Nephron progenitor cell (in vitro differentiated cells): ENCODE measurements at regions not wholly inside any gene's neighbourhood (a gene's known extent, or its start where the extent isn't known, plus 50 kb on each side); places are given as distances from the start of the nearest gene placed in this dataset.

Source experiments
- DNase-seq: peaks from one replicate; pipeline ENCODE4 v3.0.0; 2021
- H3K27ac Mint-ChIP-seq: 2 replicates; pipeline ENCODE4 v1.8.0; 2021; ENCODE audit warnings: mild to moderate bottlenecking, moderate library complexity, mixed read lengths
- H3K27me3 Mint-ChIP-seq: 2 replicates; pipeline ENCODE4 v1.8.0; 2021; ENCODE audit warnings: mild to moderate bottlenecking, low read depth, mixed read lengths; ENCODE audit not compliant: poor library complexity
- H3K36me3 Mint-ChIP-seq: 2 replicates; pipeline ENCODE4 v1.8.0; 2021; ENCODE audit warnings: low read depth, mixed read lengths
- H3K4me1 Mint-ChIP-seq: 2 replicates; pipeline ENCODE4 v1.8.0; 2021; ENCODE audit warnings: mixed read lengths
- H3K4me3 Mint-ChIP-seq: 2 replicates; pipeline ENCODE4 v1.8.0; 2021; ENCODE audit warnings: mild to moderate bottlenecking, moderate library complexity, mixed read lengths
- H3K9me3 Mint-ChIP-seq: 2 replicates; pipeline ENCODE4 v1.8.0; 2021; ENCODE audit warnings: mild to moderate bottlenecking, moderate library complexity, mixed read lengths
- TF ChIP-seq, protein P1 (sequence below): fragments of 200-600 bp; sonication (generic); IDR thresholded peaks from 2 replicates; pipeline ENCODE4 v1.5.0; 2021; ENCODE audit warnings: antibody characterized with exemption

DNA sequence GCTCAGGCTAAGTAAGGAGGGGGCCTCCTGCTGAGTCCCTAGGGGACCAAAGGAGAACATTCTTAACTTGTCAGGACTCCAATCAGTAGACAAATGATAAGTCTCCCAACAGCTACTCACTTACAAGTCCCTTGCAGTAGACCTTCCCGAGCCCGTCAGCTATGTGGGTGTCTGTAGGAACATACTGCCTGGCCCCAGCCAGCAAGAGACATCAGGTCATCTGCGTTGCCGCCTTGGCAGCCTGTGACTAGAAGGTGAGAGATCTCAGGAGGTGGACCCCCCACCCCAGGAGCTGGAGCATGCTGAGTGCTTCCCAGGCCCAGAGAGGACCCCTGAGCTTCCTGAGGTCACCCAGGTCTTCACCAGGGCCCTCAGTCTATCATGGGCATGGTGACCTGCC, 250.5 kb downstream of the C1orf94 start:
- no peaks in the 10 kb centered on the region for H3K9me3 Mint-ChIP-seq
- no peak overlapping the region for H3K27ac Mint-ChIP-seq
- H3K27me3 Mint-ChIP-seq: peaks cover 27% of the 10 kb centered on the region
- no peak for DNase-seq
- H3K36me3 Mint-ChIP-seq: no peaks in the 10 kb centered on the region
- H3K4me1 Mint-ChIP-seq: no peaks in the 10 kb centered on the region
- no peak overlapping the region for H3K4me3 Mint-ChIP-seq
- TF ChIP-seq, protein P1, sequence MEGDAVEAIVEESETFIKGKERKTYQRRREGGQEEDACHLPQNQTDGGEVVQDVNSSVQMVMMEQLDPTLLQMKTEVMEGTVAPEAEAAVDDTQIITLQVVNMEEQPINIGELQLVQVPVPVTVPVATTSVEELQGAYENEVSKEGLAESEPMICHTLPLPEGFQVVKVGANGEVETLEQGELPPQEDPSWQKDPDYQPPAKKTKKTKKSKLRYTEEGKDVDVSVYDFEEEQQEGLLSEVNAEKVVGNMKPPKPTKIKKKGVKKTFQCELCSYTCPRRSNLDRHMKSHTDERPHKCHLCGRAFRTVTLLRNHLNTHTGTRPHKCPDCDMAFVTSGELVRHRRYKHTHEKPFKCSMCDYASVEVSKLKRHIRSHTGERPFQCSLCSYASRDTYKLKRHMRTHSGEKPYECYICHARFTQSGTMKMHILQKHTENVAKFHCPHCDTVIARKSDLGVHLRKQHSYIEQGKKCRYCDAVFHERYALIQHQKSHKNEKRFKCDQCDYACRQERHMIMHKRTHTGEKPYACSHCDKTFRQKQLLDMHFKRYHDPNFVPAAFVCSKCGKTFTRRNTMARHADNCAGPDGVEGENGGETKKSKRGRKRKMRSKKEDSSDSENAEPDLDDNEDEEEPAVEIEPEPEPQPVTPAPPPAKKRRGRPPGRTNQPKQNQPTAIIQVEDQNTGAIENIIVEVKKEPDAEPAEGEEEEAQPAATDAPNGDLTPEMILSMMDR: no peak

- Mint-ChIP-seq H3K4me3 (no peak overlapping the region), H3K27ac (no peak overlapping the region), H3K4me1 (no peaks in the 10 kb centered on the region), H3K27me3 (peaks cover 31% of the 10 kb centered on the region), H3K36me3 (no peaks in the 10 kb centered on the region), H3K9me3 (no peaks in the 10 kb centered on the region)
- DNase-seq: no peak
- TF ChIP-seq, protein P1: no peak
Measured at GRCh38 chr1:34433099-34433498, 256.4 kb downstream of the C1orf94 start.

- no peak for DNase-seq
- H3K36me3 Mint-ChIP-seq: no peaks in the 10 kb centered on the region
- H3K9me3 Mint-ChIP-seq: no peaks in the 10 kb centered on the region
- H3K4me3 Mint-ChIP-seq: no peak overlapping the region
- H3K27ac Mint-ChIP-seq: no peak overlapping the region
- peaks cover 28% of the 10 kb centered on the region for H3K27me3 Mint-ChIP-seq
- TF ChIP-seq, protein P1: no peak
- H3K4me1 Mint-ChIP-seq: peaks cover 8% of the 10 kb centered on the region
Measured at GRCh38 chr1:34436836-34437235, 260.1 kb downstream of the C1orf94 start.

DNA sequence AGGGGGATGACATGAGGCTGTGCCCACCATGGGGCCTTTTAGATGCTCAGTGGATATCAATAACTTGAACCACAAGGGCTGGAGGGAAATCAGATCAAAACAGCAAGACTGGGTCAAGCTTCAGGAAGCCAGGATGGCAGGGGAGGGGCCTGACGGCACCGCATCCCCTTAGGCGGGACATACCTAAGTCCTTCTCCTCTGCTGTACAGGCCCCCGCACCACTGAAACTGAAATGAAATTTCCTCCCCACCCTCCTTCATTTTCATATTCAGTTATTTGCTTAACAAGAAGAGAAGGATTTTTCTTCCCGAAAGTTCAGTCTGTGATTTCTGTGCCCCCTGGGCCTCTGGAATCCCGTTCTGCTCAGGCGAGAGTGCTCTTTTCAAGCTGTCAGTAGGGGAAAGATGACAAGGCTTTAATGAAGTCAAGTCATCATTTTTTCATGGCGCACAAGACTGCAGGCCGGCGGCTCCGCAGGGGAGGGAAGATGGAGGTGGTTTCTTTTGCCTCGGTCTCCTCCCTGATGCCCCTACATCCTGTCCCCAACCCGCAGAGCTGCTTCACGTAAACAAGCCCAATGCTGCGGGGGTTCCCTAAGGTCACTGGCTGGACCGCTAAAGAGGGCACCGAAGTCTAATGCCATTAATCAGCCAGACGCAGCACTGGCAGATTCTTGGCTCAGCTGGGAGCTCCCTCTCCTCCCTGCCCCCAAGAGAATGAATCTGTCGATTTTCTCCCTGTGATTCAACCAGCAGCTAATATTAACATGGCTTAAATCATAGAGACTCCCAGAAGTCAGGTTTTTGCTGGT, 264.8 kb downstream of the C1orf94 start:
- Mint-ChIP-seq H3K9me3 (no peaks in the 10 kb centered on the region), H3K4me3 (no peak overlapping the region), H3K4me1 (peaks cover 8% of the 10 kb centered on the region), H3K27ac (no peak overlapping the region), H3K27me3 (peaks cover 39% of the 10 kb centered on the region), H3K36me3 (no peaks in the 10 kb centered on the region)
- TF ChIP-seq, protein P1: no peak
- peak; percentile 18 for DNase-seq

DNA sequence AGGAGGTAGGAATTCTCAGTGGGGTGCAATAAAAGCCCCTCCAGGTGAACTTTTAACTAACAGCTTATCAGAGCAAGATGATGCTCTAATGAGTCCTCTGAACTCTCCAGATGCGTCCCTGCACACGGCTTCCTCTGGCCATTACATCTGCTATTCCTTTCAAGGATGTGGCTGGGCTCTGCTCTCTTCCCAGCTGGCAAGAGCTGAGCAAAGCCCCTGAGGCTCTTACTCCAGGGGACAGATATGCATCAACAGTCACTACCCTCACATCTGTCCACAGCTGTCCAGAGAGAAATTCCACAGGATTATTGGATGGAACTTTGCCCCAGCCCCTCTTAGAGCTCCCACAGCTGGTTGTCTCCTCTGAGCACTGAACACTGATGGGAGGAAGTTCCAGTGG, 267.8 kb downstream of the C1orf94 start:
- H3K27me3 Mint-ChIP-seq: peaks cover 44% of the 10 kb centered on the region
- no peak for DNase-seq

More for the DNA sequence above, 267.8 kb downstream of the C1orf94 start:
- TF ChIP-seq, protein P1: no peak
- Mint-ChIP-seq H3K36me3 (no peaks in the 10 kb centered on the region), H3K27ac (no peak overlapping the region), H3K4me1 (peaks cover 8% of the 10 kb centered on the region), H3K9me3 (peaks cover 4% of the 10 kb centered on the region), H3K4me3 (no peak overlapping the region)
